Right lung (tissue), 2 donors: ENCODE measurements at regions not wholly inside any gene's neighbourhood (a gene's known extent, or its start where the extent isn't known, plus 50 kb on each side); places are given as distances from the start of the nearest gene placed in this dataset.
A peak's percentile ranks its signal among the peaks of the same experiment; 100 is the strongest.
"Not testable (repeated sequence)": the region's sequence is repeated elsewhere in the genome, so short reads cannot be mapped to it uniquely, and the experiment has no call there.

Experiments used
- DNase-seq, 2 donors: peaks; one replicate each; pipeline ENCODE4 v3.0.0-alpha.2; 2013

DNA sequence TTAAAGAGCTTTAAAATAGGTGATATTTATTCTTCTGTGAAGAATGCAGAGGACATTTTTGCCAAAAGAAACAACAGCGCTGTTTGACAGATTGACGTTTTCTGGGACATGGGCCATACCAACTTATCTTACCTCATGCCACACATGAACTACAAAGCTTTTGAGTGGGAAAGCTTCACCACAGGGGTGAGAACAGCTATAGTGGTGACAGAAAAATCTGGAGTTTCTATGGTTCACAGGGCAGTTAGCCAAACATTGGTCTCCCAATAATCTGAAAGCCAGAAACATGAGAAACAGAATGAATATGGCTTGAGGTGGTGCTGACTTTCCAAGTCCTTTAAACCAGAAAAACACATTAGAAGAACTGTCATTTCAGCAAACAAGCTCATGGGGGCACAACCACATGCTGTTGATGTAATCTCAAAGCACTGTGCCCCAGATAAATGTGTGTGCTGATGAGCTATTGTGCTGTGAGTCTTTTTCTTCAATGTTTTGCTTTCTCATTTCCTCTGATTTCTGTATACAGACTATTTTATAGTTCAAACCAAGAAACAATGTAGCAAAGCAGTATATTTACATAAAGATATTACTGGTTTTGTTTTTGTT, 905.4 kb downstream of the SLC16A7 start:
- DNase-seq, result no peak

DNA sequence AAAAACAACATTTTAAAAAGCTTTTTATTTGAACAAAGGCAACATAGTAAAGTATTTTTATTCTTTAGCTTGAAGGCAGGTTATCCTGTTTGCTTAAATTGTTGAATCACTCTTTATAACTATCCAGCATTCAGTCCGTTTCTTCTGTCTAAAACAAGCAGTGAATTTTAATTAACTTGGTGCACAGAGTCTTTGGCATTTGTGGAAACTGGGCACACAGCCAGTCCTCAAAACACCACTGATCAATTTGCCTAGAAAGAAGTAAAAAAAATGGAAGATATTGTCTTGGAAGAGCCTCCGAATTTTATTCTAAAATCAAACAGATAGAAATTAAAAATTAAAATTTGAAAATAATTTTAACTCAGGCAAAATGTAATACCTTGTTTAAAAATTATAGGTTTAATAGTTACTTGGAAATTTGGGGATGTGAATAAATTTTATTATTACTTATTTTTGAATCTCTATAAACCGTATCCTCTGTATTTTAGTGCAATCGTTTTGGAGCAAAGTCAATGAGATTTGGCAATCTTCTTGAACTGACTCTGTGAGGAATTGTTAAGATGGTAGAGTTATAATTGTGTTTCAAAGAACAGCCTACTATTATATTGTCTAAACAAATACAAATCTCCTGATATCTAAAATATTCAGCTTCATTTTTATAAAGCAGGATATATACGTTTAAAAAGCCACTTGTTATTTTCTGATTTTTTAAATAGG, 927.0 kb downstream of the SLC16A7 start:
- no peak for DNase-seq

DNA sequence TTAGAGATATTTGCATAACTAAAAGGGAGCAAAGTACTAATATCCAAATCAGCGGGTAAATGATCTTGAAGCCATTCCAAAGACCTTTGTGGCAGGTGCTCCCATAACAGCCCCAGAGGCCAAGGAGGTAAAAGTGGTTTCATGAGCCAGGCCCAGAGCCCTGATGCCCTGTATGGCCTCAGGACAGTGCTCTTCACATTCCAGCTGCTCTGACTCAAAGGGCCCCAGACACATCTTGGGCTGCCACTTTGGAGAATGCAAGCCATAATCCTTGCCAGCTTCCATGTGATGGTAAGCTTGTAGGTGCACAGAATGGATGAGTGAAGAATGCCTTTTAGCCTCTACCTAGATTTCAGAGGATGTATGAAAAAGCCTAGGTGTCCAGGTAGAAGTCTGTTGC, 933.4 kb downstream of the SLC16A7 start:
- no peak for DNase-seq

DNA sequence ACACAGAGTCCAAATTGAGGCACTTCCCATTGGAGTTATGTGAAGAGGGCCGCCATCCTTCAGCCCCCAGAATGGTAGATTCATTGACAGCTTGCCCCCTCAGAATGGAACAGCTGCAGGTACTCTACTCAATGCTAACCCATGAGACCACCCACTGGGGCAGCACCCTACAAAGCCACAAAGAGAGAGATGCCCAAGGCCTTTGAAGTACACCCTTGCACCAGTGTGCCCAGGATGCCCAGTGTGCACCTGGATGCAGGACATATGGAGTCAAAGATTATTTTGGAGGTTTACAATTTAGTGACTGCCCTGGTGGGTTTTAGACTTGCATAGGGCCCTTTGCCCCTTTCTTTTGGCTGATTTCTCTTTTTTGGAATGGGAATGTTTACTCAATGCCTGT, 933.9 kb downstream of the SLC16A7 start:
- no peak for DNase-seq

DNA sequence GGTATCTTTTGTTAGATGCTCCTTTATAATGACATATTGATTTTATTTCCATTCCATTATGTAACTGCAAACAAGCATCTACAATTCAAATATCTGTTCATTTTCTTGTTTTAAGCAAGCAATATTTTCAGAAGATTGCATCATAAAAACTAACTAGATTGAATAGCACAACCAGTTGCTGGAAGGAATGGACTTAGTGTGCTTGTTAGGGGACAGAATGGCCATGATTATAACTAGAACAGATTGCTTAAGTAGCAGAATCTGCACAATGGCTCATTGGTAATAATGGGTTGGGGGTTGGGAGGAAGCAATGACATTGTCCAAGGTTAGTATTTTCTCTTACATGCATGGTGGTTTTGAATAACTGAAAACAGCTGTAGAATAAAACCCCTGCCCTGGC, 939.5 kb downstream of the SLC16A7 start:
- no peak for DNase-seq

DNA sequence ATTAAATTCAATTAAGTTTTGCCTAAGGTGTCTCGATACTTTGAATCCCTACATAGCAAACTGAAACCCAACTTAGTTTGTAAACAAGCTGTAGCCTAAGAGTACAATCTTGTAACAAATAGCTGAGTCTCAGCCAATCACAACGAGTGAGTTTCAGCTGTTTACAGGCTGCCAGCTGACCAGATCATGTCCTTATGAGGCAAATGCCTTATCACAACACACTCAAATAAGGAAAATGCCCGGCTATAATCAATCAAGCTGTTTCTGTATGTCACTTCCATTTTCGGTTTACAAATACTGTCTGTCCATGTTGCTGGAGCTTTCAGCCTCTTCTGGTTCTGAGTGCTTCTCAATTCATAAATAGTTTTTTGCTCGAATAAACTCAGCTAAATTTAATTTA, 943.8 kb downstream of the SLC16A7 start:
- peak; percentile 18 to 24 for DNase-seq

DNA sequence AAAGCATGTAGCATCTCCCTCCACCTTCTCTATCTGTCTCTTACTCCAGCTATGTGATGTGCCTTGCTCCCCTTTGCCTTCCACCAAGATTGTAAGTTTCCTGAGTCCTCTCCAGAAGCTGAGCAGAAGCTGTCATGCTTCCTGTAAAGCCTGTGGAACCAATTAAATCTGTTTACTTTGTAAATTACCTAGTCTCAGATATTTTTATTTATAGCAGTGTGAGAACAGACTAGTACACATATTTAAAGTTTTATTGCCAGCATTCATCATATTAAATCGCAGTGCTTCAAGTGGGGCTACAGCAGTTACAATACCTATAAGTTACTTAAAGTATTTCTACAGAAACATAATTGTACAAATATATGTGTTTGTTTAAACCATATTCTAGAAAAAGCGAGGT, 973.1 kb downstream of the SLC16A7 start:
- DNase-seq, result no peak

DNA sequence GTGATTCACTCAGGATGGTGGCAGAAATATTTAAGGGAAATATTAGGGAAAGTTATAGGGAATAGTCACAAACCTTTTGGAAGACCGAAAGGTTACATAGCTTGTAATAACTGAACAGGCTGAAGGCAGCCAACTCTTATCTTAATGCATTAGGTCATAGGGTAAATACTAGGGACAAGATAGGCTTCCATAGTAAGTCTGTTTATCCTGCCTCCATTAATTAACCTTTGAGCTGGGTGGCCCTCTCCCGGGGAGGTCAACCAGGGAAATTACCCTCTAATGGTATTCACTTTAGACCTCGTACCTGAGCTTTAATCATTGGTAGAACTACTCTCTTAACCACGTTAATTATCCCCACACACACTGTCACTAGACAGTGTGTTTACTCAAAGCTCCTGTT, 981.8 kb downstream of the SLC16A7 start:
- no peak for DNase-seq

DNA sequence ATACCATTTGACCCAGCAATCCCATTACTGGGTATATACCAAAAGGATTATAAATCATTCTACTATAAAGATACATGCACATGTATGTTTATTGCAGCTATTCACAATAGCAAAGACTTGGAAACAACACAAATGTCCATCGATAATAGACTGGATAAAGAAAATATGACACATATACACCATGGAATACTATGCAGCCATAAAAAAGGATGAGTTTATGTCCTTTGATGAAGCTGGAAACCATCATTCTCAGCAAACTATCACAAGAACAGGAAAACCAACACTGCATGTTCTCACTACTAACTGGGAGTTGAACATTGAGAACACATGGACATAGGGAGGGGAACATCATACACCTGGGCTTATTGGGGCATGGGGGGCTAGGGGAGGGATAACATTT, 991.8 kb downstream of the SLC16A7 start:
- DNase-seq, result not testable (repeated sequence)

DNA sequence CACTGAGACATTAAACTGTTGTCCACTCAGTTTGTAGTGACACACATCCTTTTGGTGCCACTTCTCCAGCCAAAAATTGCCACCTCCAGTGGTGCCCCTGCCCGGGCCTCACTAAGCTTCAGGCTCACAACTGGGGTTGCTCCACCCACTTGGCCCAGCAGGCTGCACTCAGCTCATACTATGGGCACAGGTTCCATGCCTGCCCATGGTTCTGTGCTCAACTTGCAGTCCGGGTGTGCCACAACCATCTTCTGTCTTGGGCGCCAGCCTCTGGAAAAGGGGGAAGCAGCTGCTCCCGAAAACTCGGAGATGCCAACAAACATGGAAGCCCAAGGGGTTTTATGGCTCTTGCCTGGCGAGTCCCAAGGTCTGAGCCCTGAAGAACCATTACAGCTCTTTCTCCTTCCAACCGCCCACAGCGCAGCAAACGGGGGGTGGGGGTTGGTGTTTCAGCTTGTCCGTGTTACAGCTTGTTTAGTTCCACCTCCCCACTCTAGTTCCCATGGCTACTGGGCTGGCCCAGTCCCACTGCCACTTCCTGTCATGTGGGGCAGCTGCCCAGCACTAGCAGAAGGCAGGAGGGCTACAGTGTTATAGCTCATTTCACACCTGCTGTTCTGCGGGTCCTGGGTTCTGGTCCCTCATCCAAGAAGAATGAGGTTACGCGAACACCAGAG, 998.3 kb downstream of the SLC16A7 start:
- no peak for DNase-seq

DNA sequence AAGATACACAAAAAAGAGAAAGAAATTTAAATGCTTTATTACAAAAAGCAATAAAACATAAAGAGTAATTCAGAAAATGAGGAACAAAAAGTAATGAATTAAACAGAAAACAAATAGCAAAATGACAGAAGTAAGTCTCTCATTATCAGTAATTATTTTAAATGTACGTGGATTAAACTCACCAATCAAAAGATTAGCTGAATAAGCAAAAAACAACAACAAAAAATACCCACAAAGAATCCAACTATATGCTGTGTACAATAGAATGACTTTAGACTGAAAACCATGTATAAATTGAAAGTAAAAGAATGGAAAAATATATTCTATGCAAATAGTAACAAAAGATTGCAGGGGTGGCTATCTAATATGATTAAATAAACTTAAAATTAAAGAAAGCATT, 1006.8 kb downstream of the SLC16A7 start:
- DNase-seq, result no peak

DNA sequence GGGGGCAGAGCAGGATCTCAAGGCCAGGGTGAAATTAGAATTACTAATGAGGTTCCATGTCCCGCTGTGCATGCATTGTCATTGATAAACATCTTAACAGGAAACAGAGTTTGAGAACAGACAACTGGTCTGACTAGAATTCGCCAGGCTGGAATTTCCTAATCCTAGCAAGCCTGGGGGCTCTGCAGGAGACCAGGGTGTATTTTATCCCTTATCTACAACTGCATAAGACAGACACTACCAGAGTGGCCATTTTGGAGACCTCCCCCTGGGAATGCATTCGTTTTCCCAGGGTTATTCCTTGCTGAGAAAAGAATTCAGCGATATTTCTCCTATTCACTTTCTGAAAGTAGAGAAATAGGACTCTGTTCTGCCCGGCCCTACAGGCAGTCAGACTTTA, 1007.6 kb downstream of the SLC16A7 start:
- not testable (repeated sequence) for DNase-seq

DNA sequence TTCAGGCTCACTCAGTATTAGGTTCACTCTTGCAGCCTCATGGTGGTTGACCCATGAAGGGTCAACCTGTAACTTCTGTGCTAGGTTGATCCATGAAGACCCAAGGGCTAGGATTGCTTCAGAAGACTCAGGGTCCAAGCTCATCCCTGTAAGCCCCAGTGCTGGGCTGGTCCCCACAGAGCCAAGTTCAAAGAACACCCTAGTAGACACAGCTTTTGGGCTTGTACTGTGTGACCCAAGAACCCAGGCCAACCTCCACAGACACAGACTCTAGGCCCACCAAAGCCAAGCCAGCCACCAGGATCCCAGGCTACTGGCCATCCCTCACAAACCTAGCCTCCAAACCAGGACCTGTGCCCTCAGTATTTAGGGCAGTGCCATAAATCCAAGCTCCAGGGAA, 1020.6 kb downstream of the SLC16A7 start:
- DNase-seq, result no peak

DNA sequence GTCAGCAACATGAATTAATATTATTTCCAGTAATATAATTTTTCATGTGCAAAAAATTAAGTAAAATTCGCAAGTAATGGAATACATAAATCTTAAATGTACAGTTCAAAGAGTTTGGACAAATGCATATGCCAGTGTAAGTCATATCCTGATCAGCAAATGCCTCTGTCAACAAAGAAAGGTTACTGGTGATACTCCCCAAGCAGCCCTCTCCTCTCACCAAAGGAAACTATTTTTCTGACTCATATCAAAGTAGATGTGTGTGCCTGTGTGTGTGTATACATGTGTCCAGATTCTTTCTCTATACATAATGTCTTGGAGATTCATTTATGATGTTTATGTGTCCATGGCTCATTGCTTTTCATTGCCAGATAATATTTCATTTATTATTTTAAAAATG, 1035.0 kb downstream of the SLC16A7 start:
- DNase-seq, result no peak

DNA sequence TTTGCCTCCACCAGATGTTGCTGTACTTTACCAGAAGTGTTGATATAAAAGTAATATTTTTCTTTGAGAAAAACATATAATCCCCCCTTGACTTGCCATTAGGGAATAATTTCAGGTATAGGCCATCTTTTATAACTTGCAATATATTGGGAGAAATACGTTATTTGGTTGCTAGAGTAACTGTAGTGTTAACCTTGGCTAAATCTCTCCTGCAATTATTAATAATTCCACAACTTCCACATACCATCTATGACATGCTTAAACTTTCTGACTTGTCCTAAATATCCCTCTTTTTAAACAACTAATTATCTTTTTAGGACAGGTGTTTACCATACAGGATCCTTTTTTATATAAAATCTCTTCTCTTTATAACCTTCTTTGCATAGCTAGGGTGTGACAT, 1048.2 kb downstream of the SLC16A7 start:
- DNase-seq, result no peak

DNA sequence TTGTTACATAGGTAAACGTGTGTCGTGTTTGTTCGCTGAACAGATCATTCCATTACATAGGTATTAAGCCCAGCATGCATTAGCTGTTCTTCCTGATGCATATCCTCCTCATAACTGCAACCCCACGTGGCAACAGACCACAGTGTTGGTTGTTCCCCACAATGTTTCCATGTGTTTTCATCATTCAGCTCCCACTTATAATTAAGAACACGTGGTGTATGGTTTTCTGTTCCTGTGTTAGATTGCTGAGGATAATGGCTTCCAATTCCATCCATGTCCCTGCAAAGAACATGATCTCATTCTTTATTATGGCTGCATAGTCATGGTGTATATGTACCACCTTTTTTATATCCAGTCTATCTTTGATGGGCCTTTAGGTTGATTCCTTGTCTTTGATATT, 1071.1 kb downstream of the SLC16A7 start:
- no peak for DNase-seq

DNA sequence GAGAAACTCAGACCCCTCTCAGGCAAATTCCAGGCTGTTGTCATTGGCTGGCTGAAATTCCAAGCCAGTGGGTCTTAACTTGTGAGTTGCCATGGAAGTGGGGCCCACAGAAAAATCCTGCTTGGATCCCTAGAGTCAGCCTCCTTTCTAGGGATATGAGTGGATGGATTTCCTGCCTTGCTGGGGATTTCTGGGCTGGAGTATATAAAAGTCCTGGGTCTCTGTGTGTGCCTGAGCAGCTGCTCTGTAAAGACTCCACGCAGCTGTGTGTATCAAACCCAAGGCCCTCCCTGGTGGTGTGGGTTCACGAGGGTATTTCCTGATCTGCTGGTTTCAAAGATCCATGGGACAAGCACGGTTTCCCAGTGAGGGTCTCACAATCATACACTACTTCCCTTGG, 1077.1 kb downstream of the SLC16A7 start:
- no peak for DNase-seq

DNA sequence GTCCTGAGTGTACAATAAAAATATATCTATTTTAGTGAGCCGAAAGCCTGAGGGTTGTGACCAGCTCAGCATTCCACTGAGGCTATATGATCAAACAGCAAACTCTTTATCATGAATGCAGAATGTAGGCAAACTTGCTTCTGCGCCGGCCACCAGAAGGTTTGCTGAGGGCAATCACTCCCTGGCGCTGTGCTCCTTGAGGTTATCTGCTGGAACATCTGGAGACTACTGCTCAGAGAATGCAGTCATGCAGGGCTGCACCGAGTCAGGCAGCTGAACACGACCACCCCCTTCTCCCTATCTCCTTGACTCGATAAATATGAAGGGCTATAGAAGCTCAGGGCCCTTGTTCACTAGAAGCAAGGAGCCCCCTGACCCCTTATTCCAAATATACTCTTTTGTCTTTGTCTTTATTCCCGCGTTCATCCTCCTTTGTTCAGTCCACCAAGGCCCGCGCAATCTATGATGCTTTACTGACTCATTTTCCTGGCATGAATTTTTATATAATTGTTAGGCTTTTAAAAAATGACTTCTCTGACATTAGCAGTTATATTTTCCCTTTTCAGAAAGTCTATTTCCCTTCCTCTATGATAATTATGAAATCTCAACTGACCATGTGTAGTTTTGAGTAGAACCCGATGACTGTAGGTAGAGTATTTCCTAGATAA, 1089.3 kb downstream of the SLC16A7 start:
- DNase-seq, result peak in 1 of 2 donors; percentile 0

DNA sequence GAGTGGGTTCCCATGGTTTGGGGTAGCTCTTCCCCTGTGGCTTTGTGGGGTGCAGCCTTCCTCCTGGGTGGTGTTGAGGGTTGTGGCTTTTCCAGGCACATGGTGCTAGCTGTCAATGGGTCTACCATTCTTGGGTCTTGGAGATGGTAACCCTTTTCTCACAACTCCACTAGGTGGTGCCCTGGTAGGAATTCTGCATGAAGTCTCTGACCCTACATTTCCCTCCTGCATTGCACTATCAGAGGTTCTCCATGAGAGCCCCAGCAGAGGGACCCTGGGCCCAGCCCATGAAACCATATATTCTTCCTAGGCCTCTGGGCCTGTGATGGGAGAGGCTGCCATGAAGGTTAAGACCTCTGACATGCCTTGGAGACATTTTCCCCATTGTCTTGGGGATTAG, 1093.3 kb downstream of the SLC16A7 start:
- no peak for DNase-seq

DNA sequence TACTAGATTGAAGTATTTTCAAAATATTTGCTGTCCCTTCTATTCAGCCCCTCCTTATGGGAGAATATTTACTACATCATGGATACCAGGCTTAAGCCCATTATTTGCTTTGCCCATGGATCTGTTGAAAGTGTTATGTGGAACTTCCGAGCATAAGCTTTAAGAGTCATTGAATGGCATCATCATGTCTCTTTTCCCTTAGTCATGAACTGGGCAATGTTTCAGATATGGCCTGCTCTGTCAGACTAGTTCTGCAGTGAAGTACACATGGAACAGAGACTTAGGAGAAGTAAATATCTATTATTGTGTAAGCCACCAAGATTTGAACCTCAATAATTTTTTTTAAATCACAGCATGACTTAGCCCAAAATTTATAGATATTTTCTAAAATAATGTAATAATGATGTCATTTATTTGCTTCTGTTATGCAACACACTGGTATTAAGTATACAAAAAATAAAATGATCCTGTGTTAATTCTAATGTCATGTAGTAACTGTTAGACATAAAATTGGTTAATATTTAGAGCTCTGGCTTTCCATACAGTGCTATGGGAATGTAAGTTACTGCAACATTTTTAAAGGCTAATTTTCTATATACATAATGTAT, 1097.3 kb downstream of the SLC16A7 start:
- no peak for DNase-seq

DNA sequence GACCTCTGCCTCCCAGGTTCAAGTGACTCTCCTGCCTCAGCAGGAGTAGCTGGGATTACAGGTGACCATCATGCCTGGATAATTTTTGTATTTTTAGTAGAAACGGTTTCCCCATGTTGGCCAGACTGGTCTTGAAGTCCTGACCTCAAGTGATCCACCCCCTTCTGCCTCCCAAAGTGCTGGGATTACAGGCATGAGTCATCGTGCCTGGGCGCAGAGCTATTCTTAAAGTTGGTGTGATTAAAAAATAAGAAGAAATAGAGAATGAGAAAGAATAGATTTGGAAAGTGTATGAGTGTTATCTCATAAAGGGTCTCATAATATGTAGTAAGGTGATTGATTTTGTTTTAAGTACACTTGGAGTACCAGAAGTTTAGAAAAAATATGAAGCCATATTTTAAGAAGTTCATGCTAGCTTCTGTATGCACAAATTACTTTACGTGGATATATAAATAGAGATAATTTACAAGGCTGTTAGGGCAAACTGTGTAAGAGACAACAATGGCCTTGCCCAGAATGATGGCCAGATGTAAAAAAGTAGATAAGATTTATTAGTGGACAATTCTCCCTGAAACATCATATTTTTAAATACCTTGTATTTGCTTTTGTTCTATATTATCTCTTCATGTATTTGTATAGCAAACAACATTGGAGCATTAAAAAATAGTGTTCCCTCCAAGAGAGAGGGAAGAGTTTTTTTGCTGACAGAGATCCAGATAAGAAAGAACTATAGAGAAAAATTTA, 1108.5 kb downstream of the SLC16A7 start:
- DNase-seq, result no peak

DNA sequence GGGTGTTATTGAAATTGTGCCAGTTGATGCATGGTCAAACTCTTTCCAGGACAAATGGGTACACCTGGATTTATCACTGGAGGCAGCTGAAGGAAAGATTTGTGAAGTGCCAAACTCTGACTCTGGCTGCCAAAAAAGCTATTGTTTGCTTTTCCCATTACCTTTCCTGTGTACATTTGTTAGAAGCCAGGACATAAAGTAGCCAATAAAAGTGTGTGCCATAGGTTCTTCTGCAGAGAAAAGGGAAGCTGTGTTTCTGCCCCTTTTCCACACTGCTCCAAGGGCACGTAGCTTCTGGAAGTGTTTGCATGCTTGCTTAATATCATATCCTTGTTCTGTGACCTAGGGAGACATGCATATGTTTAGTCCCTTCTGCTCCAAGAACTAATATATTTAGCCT, 1114.4 kb downstream of the SLC16A7 start:
- no peak for DNase-seq
